A673 (cell line): ENCODE measurements at regions not wholly inside any gene's neighbourhood (a gene's known extent, or its start where the extent isn't known, plus 50 kb on each side); places are given as distances from the start of the nearest gene placed in this dataset.

Source experiments
- CTCF ChIP-seq: fragments of 300-800, 200-600 bp; sonication (generic); conservative IDR thresholded peaks from 2 replicates; pipeline ENCODE4 v1.5.1; 2017; ENCODE audit warnings: low read depth, mild to moderate bottlenecking, antibody characterized with exemption, low read length, moderate library complexity, mixed read lengths
- EZH2 ChIP-seq: fragments of 200-600 bp; sonication (generic); IDR thresholded peaks from 2 replicates; pipeline ENCODE4 v1.6.1; 2017; ENCODE audit warnings: borderline replicate concordance, low read depth, mild to moderate bottlenecking, mixed read lengths, antibody characterized with exemption, low read length; ENCODE audit not compliant: poor library complexity, severe bottlenecking

- TF ChIP-seq CTCF (no peak), EZH2 (no peak)
Observed at GRCh38 chr20:39878809-39879208, 810.2 kb downstream of the MAFB start.
